ENCODE measurements at regions not wholly inside any gene's neighbourhood (a gene's known extent, or its start where the extent isn't known, plus 50 kb on each side); places are given as distances from the start of the nearest gene placed in this dataset.
"Not testable (repeated sequence)": the region's sequence is repeated elsewhere in the genome, so short reads cannot be mapped to it uniquely, and the experiment has no call there.

- no peak for DNase-seq
These were observed 408.3 kb upstream of the PLXNA2 start for GRCh38 chr1:208652296-208653160.

- DNase-seq: no peak
These were observed 409.2 kb upstream of the PLXNA2 start for GRCh38 chr1:208653426-208653825.

GRCh38 chr1:208654241-208654640 lies 410.1 kb upstream of the PLXNA2 start:
- no peak for DNase-seq

- no peak for DNase-seq
These were observed 421.8 kb upstream of the PLXNA2 start for GRCh38 chr1:208665936-208666335.

- DNase-seq: no peak
These were observed 424.8 kb upstream of the PLXNA2 start for GRCh38 chr1:208668991-208669390.

GRCh38 chr1:208670778-208671177 lies 426.6 kb upstream of the PLXNA2 start:
- no peak for DNase-seq

- no peak for DNase-seq
These were observed 437.9 kb upstream of the PLXNA2 start for GRCh38 chr1:208681878-208682663.

- DNase-seq: no peak
These were observed 438.5 kb upstream of the PLXNA2 start for GRCh38 chr1:208682664-208683013.

- DNase-seq: no peak
These were observed 439.0 kb upstream of the PLXNA2 start for GRCh38 chr1:208683141-208683540.

GRCh38 chr1:208684192-208684591 lies 440.0 kb upstream of the PLXNA2 start:
- no peak for DNase-seq

- no peak for DNase-seq
These were observed 442.4 kb upstream of the PLXNA2 start for GRCh38 chr1:208686592-208686991.

- no peak for DNase-seq
These were observed 444.6 kb upstream of the PLXNA2 start for GRCh38 chr1:208688656-208689315.

- no peak for DNase-seq
These were observed 446.8 kb upstream of the PLXNA2 start for GRCh38 chr1:208691012-208691411.

GRCh38 chr1:208709981-208710380 lies 465.8 kb upstream of the PLXNA2 start:
- DNase-seq: no peak

- no peak for DNase-seq
These were observed 470.1 kb upstream of the PLXNA2 start for GRCh38 chr1:208714323-208714722.

- no peak for DNase-seq
These were observed 473.3 kb upstream of the PLXNA2 start for GRCh38 chr1:208717525-208717924.

GRCh38 chr1:208722592-208722991 lies 478.4 kb upstream of the PLXNA2 start:
- no peak for DNase-seq

GRCh38 chr1:208724079-208724478 lies 479.9 kb upstream of the PLXNA2 start:
- no peak for DNase-seq

- no peak for DNase-seq
These were observed 484.6 kb upstream of the PLXNA2 start for GRCh38 chr1:208728815-208729214.

- DNase-seq: no peak
These were observed 488.0 kb upstream of the PLXNA2 start for GRCh38 chr1:208731981-208732821.

GRCh38 chr1:208737161-208737560 lies 493.0 kb upstream of the PLXNA2 start:
- no peak for DNase-seq

- DNase-seq: no peak
These were observed 493.7 kb upstream of the PLXNA2 start for GRCh38 chr1:208737922-208738321.

- DNase-seq: not testable (repeated sequence)
These were observed 495.5 kb upstream of the PLXNA2 start for GRCh38 chr1:208739636-208740035.

All from activated effector memory CD4-positive, alpha-beta T cell treated with Interleukin-2 at 50 U/mL for 16 hours (primary cell).